Liver (tissue), 8 donors: ENCODE measurements at regions not wholly inside any gene's neighbourhood (a gene's known extent, or its start where the extent isn't known, plus 50 kb on each side); places are given as distances from the start of the nearest gene placed in this dataset.

Experiments used
- DNase-seq: peaks from one replicate; pipeline ENCODE4 v3.0.0-alpha.2; 2017; ENCODE audit warnings: low spot score
- H3K27ac ChIP-seq, 2 donors: one replicate each; pipeline ENCODE4 v1.7.0; 2013; ENCODE audit warnings: inconsistent platforms in 2 of 2, low read length in 2 of 2, control low read depth in 1 of 2, low read depth in 1 of 2, mild to moderate bottlenecking in 1 of 2
- H3K27me3 ChIP-seq, 4 donors: one replicate each; pipeline versions ENCODE4 v1.6.1 to v1.7.0; 2013; ENCODE audit warnings: low read length in 3 of 4, inconsistent platforms in 1 of 4, mild to moderate bottlenecking in 1 of 4, moderate library complexity in 1 of 4; ENCODE audit not compliant: control insufficient read depth in 4 of 4, insufficient read depth in 4 of 4
- H3K36me3 ChIP-seq, 4 donors: one replicate each; pipeline versions ENCODE4 v1.6.1 to v1.7.0; 2013; ENCODE audit warnings: low read length in 3 of 4, mild to moderate bottlenecking in 3 of 4, low read depth in 1 of 4, moderate library complexity in 1 of 4; ENCODE audit not compliant: control insufficient read depth in 4 of 4, insufficient read depth in 3 of 4
- H3K4me1 ChIP-seq, 4 donors: one replicate each; pipeline versions ENCODE4 v1.6.1 to v1.7.0; 2013; ENCODE audit warnings: low read length in 3 of 4, mild to moderate bottlenecking in 3 of 4, moderate library complexity in 1 of 4; ENCODE audit not compliant: control insufficient read depth in 4 of 4, insufficient read depth in 4 of 4
- H3K4me3 ChIP-seq, 3 donors: one replicate each; pipeline versions ENCODE4 v1.6.1 to v1.7.0; 2013; ENCODE audit warnings: low read length in 3 of 3, control low read depth in 1 of 3, low read depth in 1 of 3, mild to moderate bottlenecking in 1 of 3
- H3K9ac ChIP-seq, 2 donors: one replicate each; pipeline ENCODE4 v1.7.0; 2013; ENCODE audit warnings: low read length in 2 of 2, mild to moderate bottlenecking in 2 of 2, moderate library complexity in 2 of 2, control low read depth in 1 of 2, low read depth in 1 of 2
- H3K9me3 ChIP-seq, 4 donors: one replicate each; pipeline versions ENCODE4 v1.6.1 to v1.7.0; 2013; ENCODE audit warnings: low read length in 3 of 4; ENCODE audit not compliant: control insufficient read depth in 4 of 4
- ATF3 ChIP-seq: IDR thresholded peaks from 2 replicates; pipeline ENCODE4 v1.6.1; 2016; ENCODE audit warnings: antibody characterized with exemption
- CTCF ChIP-seq: fragments of 150-350 bp; IDR thresholded peaks from 2 replicates; pipeline ENCODE4 v1.5.1; 2017; ENCODE audit warnings: improper control_type of control experiment, low read depth, low read length; ENCODE audit not compliant: missing input control
- EGR1 ChIP-seq, 2 donors: IDR thresholded peaks; 2 replicates each; pipeline ENCODE4 v1.6.1; 2016 to 2018; ENCODE audit warnings: antibody characterized with exemption in 2 of 2, low read depth in 2 of 2
- FOXA1 ChIP-seq: IDR thresholded peaks from 2 replicates; pipeline ENCODE4 v1.6.1; 2016; ENCODE audit warnings: antibody characterized with exemption
- FOXA2 ChIP-seq: IDR thresholded peaks from 2 replicates; pipeline ENCODE4 v1.6.1; 2016; ENCODE audit warnings: antibody characterized with exemption
- GABPA ChIP-seq, 2 donors: IDR thresholded peaks in 1 of 2; conservative IDR thresholded peaks in 1 of 2; 2 replicates each; pipeline ENCODE4 v1.6.1; 2016; ENCODE audit warnings: antibody characterized with exemption in 2 of 2, mild to moderate bottlenecking in 1 of 2, moderate library complexity in 1 of 2
- HNF4A ChIP-seq, 2 donors: conservative IDR thresholded peaks; 2 replicates each; pipeline ENCODE4 v1.6.1; 2016; ENCODE audit warnings: antibody characterized with exemption in 2 of 2, mild to moderate bottlenecking in 2 of 2
- HNF4G ChIP-seq: IDR thresholded peaks from 2 replicates; pipeline ENCODE4 v1.6.1; 2016; ENCODE audit warnings: antibody characterized with exemption
- JUND ChIP-seq, 2 donors: IDR thresholded peaks; 2 replicates each; pipeline ENCODE4 v1.6.1; 2016; ENCODE audit warnings: antibody characterized with exemption in 2 of 2
- MAX ChIP-seq: IDR thresholded peaks from 2 replicates; pipeline ENCODE4 v1.6.1; 2016; ENCODE audit warnings: antibody characterized with exemption
- NR2F2 ChIP-seq: IDR thresholded peaks from 2 replicates; pipeline ENCODE4 v1.6.1; 2016; ENCODE audit warnings: antibody characterized with exemption
- RAD21 ChIP-seq, 2 donors: IDR thresholded peaks; 2 replicates each; pipeline ENCODE4 v1.6.1; 2016; ENCODE audit warnings: antibody characterized with exemption in 2 of 2, mild to moderate bottlenecking in 2 of 2
- REST ChIP-seq: IDR thresholded peaks from 2 replicates; pipeline ENCODE4 v1.6.1; 2016; ENCODE audit warnings: antibody characterized with exemption, mild to moderate bottlenecking
- RXRA ChIP-seq, 2 donors: IDR thresholded peaks; 2 replicates each; pipeline ENCODE4 v1.6.1; 2017 to 2018; ENCODE audit warnings: antibody characterized with exemption in 2 of 2, mild to moderate bottlenecking in 1 of 2
- SP1 ChIP-seq: IDR thresholded peaks from 2 replicates; pipeline ENCODE4 v1.6.1; 2018; ENCODE audit warnings: antibody characterized with exemption, mild to moderate bottlenecking
- TAF1 ChIP-seq: conservative IDR thresholded peaks from 2 replicates; pipeline ENCODE4 v1.6.1; 2016; ENCODE audit warnings: antibody characterized with exemption, mild to moderate bottlenecking
- YY1 ChIP-seq: IDR thresholded peaks from 2 replicates; pipeline ENCODE4 v1.6.1; 2016; ENCODE audit warnings: antibody characterized with exemption, mild to moderate bottlenecking
- ZBTB33 ChIP-seq: IDR thresholded peaks from 2 replicates; pipeline ENCODE4 v1.6.1; 2016; ENCODE audit warnings: antibody characterized with exemption
- WGBS: extraction: QIAGEN DNeasy Blood & Tissue Kit; methylation state at CpG from one replicate; pipeline ENCODE4 v1.1.7; 2013; 5-methylcytosine and 5-hydroxymethylcytosine counted together
- donor health status: healthy.
- donor health status: healthy.
- donor health status: healthy.
- donor health status: healthy.
- donor health status: healthy.

- Histone ChIP-seq H3K36me3 (no peaks in the 10 kb centered on the region), H3K27me3 (no peaks in the 10 kb centered on the region), H3K4me3 (no peak overlapping the region), H3K27ac (no peak overlapping the region), H3K9ac (no peak overlapping the region), H3K4me1 (no peaks in the 10 kb centered on the region), H3K9me3 (peaks cover 0 to 4% (median 0%) of the 10 kb centered on the region in 4 donors)
- TF ChIP-seq RAD21 (IDR thresholded peaks at IDR 0.05) (no peak), FOXA2 (no peak), TAF1 (no peak), FOXA1 (no peak), MAX (no peak), YY1 (no peak), SP1 (no peak), CTCF (no peak), ATF3 (no peak), GABPA (IDR thresholded peaks at IDR 0.05 in 1 of 2, conservative IDR thresholded peaks at IDR 0.05 in 1 of 2) (no peak), JUND (IDR thresholded peaks at IDR 0.05) (no peak), HNF4G (no peak), NR2F2 (no peak), REST (no peak), EGR1 (IDR thresholded peaks at IDR 0.05; ENCODE audit: low read depth in 2 of 2) (no peak), RXRA (IDR thresholded peaks at IDR 0.05) (no peak), HNF4A (conservative IDR thresholded peaks at IDR 0.05) (no peak), ZBTB33 (no peak)
- WGBS = 80% methylated on average over 3 of the region's 3 CpGs
- DNase-seq = no peak
These were observed 70.5 kb upstream of the FYN start for GRCh38 chr6:111943726-111944125.
